ENCODE measurements at regions not wholly inside any gene's neighbourhood (a gene's known extent, or its start where the extent isn't known, plus 50 kb on each side); places are given as distances from the start of the nearest gene placed in this dataset.

- no peak for TF ChIP-seq CTCF (conservative IDR thresholded peaks at IDR 0.05; ENCODE audit: low read depth, low read length)
- no peak for TF ChIP-seq EZH2phosphoT487 (IDR thresholded peaks at IDR 0.05; ENCODE audit: borderline replicate concordance, low read length)
- no peak for TF ChIP-seq EZH2 (IDR thresholded peaks at IDR 0.05; ENCODE audit: low read length, unreplicated experiment)
These were observed 99.2 kb downstream of the BRMS1L start for GRCh38 chr14:35925319-35925718.
